ENCODE measurements at regions not wholly inside any gene's neighbourhood (a gene's known extent, or its start where the extent isn't known, plus 50 kb on each side); places are given as distances from the start of the nearest gene placed in this dataset.

- 80% methylated on average over 1 of the region's 1 CpG for WGBS (ENCODE audit: insufficient coverage)
- Mint-ChIP-seq H3K27me3 (ENCODE audit: low read depth in 3 of 3) (no peaks in the 10 kb centered on the region), H3K4me3 (no peak overlapping the region)
These were observed 180.1 kb upstream of the SPRY1 start for GRCh38 chr4:123216543-123216942.

GRCh38 chr4:123216946-123217345 lies 179.6 kb upstream of the SPRY1 start:
- H3K4me3 ChIP-seq (replicated peaks in 1 of 3; ENCODE audit: low read depth in 2 of 3, low read length in 3 of 3): no peak overlapping the region
- H3K4me1 Mint-ChIP-seq: no peaks in the 10 kb centered on the region
- H3K4me3 Mint-ChIP-seq: no peak overlapping the region
- no peak overlapping the region for H3K27ac Mint-ChIP-seq
- H3K36me3 ChIP-seq (replicated peaks in 1 of 2; ENCODE audit: control insufficient read depth in 1 of 2, insufficient read depth in 2 of 2, low read length in 2 of 2): no peaks in the 10 kb centered on the region
- no peak overlapping the region for H2AFZ ChIP-seq (ENCODE audit: insufficient read depth, low read depth, low read length, poor library complexity, severe bottlenecking)
- H4K20me1 ChIP-seq (ENCODE audit: insufficient read depth, low read length): no peaks in the 10 kb centered on the region
- no peaks in the 10 kb centered on the region for H3K27me3 Mint-ChIP-seq (ENCODE audit: low read depth in 3 of 3)
- peaks cover 0 to 2% (median 0%) of the 10 kb centered on the region in 7 donors for H3K9me3 Mint-ChIP-seq
- no peak overlapping the region for H3K9ac ChIP-seq (ENCODE audit: insufficient read depth, low read length, poor library complexity, severe bottlenecking)
- intact Hi-C loops (cut with micrococcal nuclease): no loop called here
- no peaks in the 10 kb centered on the region for H3K4me1 ChIP-seq (ENCODE audit: control insufficient read depth in 1 of 2, insufficient read depth in 2 of 2, low read length in 2 of 2)
- H3K9me3 ChIP-seq (replicated peaks in 1 of 2; ENCODE audit: control insufficient read depth in 1 of 2, insufficient read depth in 1 of 2, low read length in 2 of 2): no peaks in the 10 kb centered on the region
- H3K27ac ChIP-seq (ENCODE audit: low read depth in 1 of 2, low read length in 2 of 2): no peak overlapping the region
- peaks cover 0 to 2% of the 10 kb centered on the region in 2 donors for H3K36me3 Mint-ChIP-seq
- H3K4me2 ChIP-seq (replicated peaks; ENCODE audit: extremely low read depth, low read length, poor library complexity, severe bottlenecking): no peak overlapping the region
- TF ChIP-seq CTCF (IDR thresholded peaks at IDR 0.05): no peak
- DNase-seq: no peak
- H3K79me2 ChIP-seq (ENCODE audit: insufficient read depth, low read length): no peaks in the 10 kb centered on the region
- H3K27me3 ChIP-seq (ENCODE audit: control insufficient read depth in 2 of 2, insufficient read depth in 2 of 2, low read length in 2 of 2): no peaks in the 10 kb centered on the region

More at GRCh38 chr4:123216543-123216942, 180.1 kb upstream of the SPRY1 start:
- Histone ChIP-seq H3K4me1 (ENCODE audit: control insufficient read depth in 1 of 2, insufficient read depth in 2 of 2, low read length in 2 of 2) (no peaks in the 10 kb centered on the region), H3K9me3 (replicated peaks in 1 of 2; ENCODE audit: control insufficient read depth in 1 of 2, insufficient read depth in 1 of 2, low read length in 2 of 2) (no peaks in the 10 kb centered on the region), H3K27ac (ENCODE audit: low read depth in 1 of 2, low read length in 2 of 2) (no peak overlapping the region), H3K36me3 (replicated peaks in 1 of 2; ENCODE audit: control insufficient read depth in 1 of 2, insufficient read depth in 2 of 2, low read length in 2 of 2) (no peaks in the 10 kb centered on the region), H4K20me1 (ENCODE audit: insufficient read depth, low read length) (no peaks in the 10 kb centered on the region), H3K79me2 (ENCODE audit: insufficient read depth, low read length) (no peaks in the 10 kb centered on the region), H3K27me3 (ENCODE audit: control insufficient read depth in 2 of 2, insufficient read depth in 2 of 2, low read length in 2 of 2) (no peaks in the 10 kb centered on the region), H3K9ac (ENCODE audit: insufficient read depth, low read length, poor library complexity, severe bottlenecking) (no peak overlapping the region), H3K4me3 (replicated peaks in 1 of 3; ENCODE audit: low read depth in 2 of 3, low read length in 3 of 3) (no peak overlapping the region), H3K4me2 (replicated peaks; ENCODE audit: extremely low read depth, low read length, poor library complexity, severe bottlenecking) (no peak overlapping the region), H2AFZ (ENCODE audit: insufficient read depth, low read depth, low read length, poor library complexity, severe bottlenecking) (no peak overlapping the region)
- Mint-ChIP-seq H3K27ac (no peak overlapping the region), H3K36me3 (peaks cover 0 to 2% of the 10 kb centered on the region in 2 donors), H3K4me1 (no peaks in the 10 kb centered on the region), H3K9me3 (peaks cover 0 to 2% (median 0%) of the 10 kb centered on the region in 7 donors)
- TF ChIP-seq CTCF (IDR thresholded peaks at IDR 0.05): no peak
- no peak for DNase-seq
- intact Hi-C loops (cut with micrococcal nuclease): no loop called here
